Uterus (tissue), 3 donors: ENCODE measurements at regions not wholly inside any gene's neighbourhood (a gene's known extent, or its start where the extent isn't known, plus 50 kb on each side); places are given as distances from the start of the nearest gene placed in this dataset.
"Not testable (repeated sequence)": the region's sequence is repeated elsewhere in the genome, so short reads cannot be mapped to it uniquely, and the experiment has no call there.

ENCODE experiments used
- DNase-seq, 2 donors: peaks; one replicate each; pipeline ENCODE4 v3.0.0-alpha.2; 2019 to 2020
- H3K27ac ChIP-seq, 2 donors: fragments of 200-600 bp; sonication (generic); 1 replicate in 1 of 2; 2 replicates in 1 of 2; pipeline ENCODE4 v1.5.1; 2016 to 2018
- H3K27me3 ChIP-seq, 2 donors: fragments of 200-600 bp; sonication (generic); one replicate each; pipeline ENCODE4 v1.5.1; 2018 to 2019; ENCODE audit warnings: control low read depth in 1 of 2
- H3K36me3 ChIP-seq, 2 donors: fragments of 200-600 bp; sonication (generic); one replicate each; pipeline ENCODE4 v1.5.1; 2019; ENCODE audit warnings: control low read depth in 1 of 2
- H3K4me1 ChIP-seq, 2 donors: fragments of 200-600 bp; sonication (generic); one replicate each; pipeline ENCODE4 v1.5.1; 2018 to 2019; ENCODE audit warnings: control low read depth in 1 of 2
- H3K4me3 ChIP-seq, 2 donors: fragments of 200-600 bp; sonication (generic); 1 replicate in 1 of 2; 2 replicates in 1 of 2; pipeline ENCODE4 v1.5.1; 2018 to 2019; ENCODE audit warnings: mild to moderate bottlenecking in 1 of 2
- H3K9me3 ChIP-seq, 2 donors: fragments of 200-600 bp; sonication (generic); one replicate each; pipeline ENCODE4 v1.5.1; 2019; ENCODE audit warnings: control low read depth in 1 of 2
- CTCF ChIP-seq, 4 experiments: fragments of 200-600 bp in 2 of 4; fragments of 450-650 bp in 2 of 4; sonication (generic) in 2 of 4; IDR thresholded peaks; one replicate each; pipeline ENCODE4 v1.5.1; 2016 to 2019; ENCODE audit warnings: antibody characterized with exemption in 4 of 4, mild to moderate bottlenecking in 2 of 4, moderate library complexity in 1 of 4
- POLR2A ChIP-seq, 2 donors: fragments of 450-650 bp; IDR thresholded peaks; one replicate each; pipeline ENCODE4 v1.6.1; 2016; ENCODE audit warnings: antibody characterized with exemption in 2 of 2, mild to moderate bottlenecking in 1 of 2, moderate library complexity in 1 of 2
- intact Hi-C: fragments of 100-400 bp; cut with DNase I; formaldehyde crosslinking; loops from one replicate; pipeline ENCODE4 v1.15.1; 2023; ENCODE audit warnings: low total_unique reads
- donor health status: DM: yes; HTN: yes; CAD: no.

- Histone ChIP-seq H3K9me3 (no peaks in the 10 kb centered on the region), H3K4me3 (no peak overlapping the region), H3K36me3 (no peaks in the 10 kb centered on the region), H3K27ac (no peak overlapping the region), H3K27me3 (no peaks in the 10 kb centered on the region), H3K4me1 (no peaks in the 10 kb centered on the region)
- intact Hi-C loops = no loop called here
- DNase-seq = no peak
- no peak for TF ChIP-seq POLR2A (IDR thresholded peaks at IDR 0.05)
- no peak for TF ChIP-seq CTCF (IDR thresholded peaks at IDR 0.05)
Observed at GRCh38 chr17:31678431-31678830, 180.6 kb downstream of the COPRS start.

GRCh38 chr17:31677681-31678080 is 181.4 kb downstream of the COPRS start:
- Histone ChIP-seq H3K4me1 (no peaks in the 10 kb centered on the region), H3K36me3 (no peaks in the 10 kb centered on the region), H3K27ac (no peak overlapping the region), H3K27me3 (no peaks in the 10 kb centered on the region), H3K9me3 (no peaks in the 10 kb centered on the region), H3K4me3 (no peak overlapping the region)
- no peak for DNase-seq
- no peak for TF ChIP-seq CTCF (IDR thresholded peaks at IDR 0.05)
- TF ChIP-seq POLR2A (IDR thresholded peaks at IDR 0.05) = no peak
- intact Hi-C loops = no loop called here

GRCh38 chr17:31677036-31677435 is 182.0 kb downstream of the COPRS start:
- intact Hi-C loops = no loop called here
- no peaks in the 10 kb centered on the region for H3K4me1 ChIP-seq
- H3K9me3 ChIP-seq = no peaks in the 10 kb centered on the region
- H3K27ac ChIP-seq = no peak overlapping the region
- no peaks in the 10 kb centered on the region for H3K27me3 ChIP-seq
- no peak for DNase-seq
- no peak overlapping the region for H3K4me3 ChIP-seq
- TF ChIP-seq POLR2A (IDR thresholded peaks at IDR 0.05) (no peak), CTCF (IDR thresholded peaks at IDR 0.05) (no peak)
- H3K36me3 ChIP-seq = no peaks in the 10 kb centered on the region

GRCh38 chr17:31675392-31675791 is 183.7 kb downstream of the COPRS start:
- H3K36me3 ChIP-seq, DNase-seq, intact Hi-C loops, H3K27ac ChIP-seq, H3K9me3 ChIP-seq, H3K27me3 ChIP-seq, H3K4me1 ChIP-seq, H3K4me3 ChIP-seq: not testable (repeated sequence)

- TF ChIP-seq CTCF (IDR thresholded peaks at IDR 0.05) = no peak
- TF ChIP-seq POLR2A (IDR thresholded peaks at IDR 0.05) = no peak
- intact Hi-C loops = no loop called here
- H3K27ac ChIP-seq = no peak overlapping the region
- H3K9me3 ChIP-seq = no peaks in the 10 kb centered on the region
- no peaks in the 10 kb centered on the region for H3K36me3 ChIP-seq
- H3K4me3 ChIP-seq = no peak overlapping the region
- no peak for DNase-seq
- H3K27me3 ChIP-seq = no peaks in the 10 kb centered on the region
- no peaks in the 10 kb centered on the region for H3K4me1 ChIP-seq
Observed at GRCh38 chr17:31674717-31675349, 184.2 kb downstream of the COPRS start.

GRCh38 chr17:31674305-31674704 is 184.7 kb downstream of the COPRS start:
- Histone ChIP-seq H3K9me3 (no peaks in the 10 kb centered on the region), H3K4me1 (no peaks in the 10 kb centered on the region), H3K4me3 (no peak overlapping the region), H3K27me3 (no peaks in the 10 kb centered on the region), H3K36me3 (no peaks in the 10 kb centered on the region), H3K27ac (no peak overlapping the region)
- intact Hi-C loops = no loop called here
- TF ChIP-seq CTCF (IDR thresholded peaks at IDR 0.05) (no peak), POLR2A (IDR thresholded peaks at IDR 0.05) (no peak)
- DNase-seq = no peak
